ENCODE measurements at regions not wholly inside any gene's neighbourhood (a gene's known extent, or its start where the extent isn't known, plus 50 kb on each side); places are given as distances from the start of the nearest gene placed in this dataset.
A peak's percentile ranks its signal among the peaks of the same experiment; 100 is the strongest.

DNA sequence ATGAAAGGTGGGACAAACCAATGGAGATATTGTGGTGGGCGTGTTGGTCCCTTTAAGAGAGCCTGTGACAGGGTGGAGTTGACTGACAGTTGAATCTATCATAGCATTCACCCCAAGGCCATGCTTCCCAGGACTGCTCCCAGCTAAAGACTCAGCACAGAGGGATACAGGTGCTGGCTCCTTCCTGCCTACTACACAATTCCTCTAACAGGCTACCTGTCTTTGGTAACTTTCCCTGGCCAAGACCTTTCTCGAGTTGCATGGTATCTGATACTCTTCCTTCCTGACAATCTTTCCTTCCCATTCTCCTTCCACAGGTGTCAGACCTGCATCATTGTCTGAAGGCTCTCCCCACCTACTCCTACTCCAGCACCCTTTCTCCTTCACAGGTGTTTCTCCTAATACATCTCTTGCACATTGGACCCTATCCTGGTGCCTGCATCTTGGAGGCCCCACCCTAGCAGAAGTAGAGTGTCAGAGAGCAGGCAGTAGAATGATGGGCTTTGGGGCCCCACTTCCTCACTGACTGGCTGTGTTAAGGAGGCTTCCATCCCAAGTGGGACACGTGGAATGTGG, 120.7 kb upstream of the ALDH1B1 start:
- TF ChIP-seq, protein P1, sequence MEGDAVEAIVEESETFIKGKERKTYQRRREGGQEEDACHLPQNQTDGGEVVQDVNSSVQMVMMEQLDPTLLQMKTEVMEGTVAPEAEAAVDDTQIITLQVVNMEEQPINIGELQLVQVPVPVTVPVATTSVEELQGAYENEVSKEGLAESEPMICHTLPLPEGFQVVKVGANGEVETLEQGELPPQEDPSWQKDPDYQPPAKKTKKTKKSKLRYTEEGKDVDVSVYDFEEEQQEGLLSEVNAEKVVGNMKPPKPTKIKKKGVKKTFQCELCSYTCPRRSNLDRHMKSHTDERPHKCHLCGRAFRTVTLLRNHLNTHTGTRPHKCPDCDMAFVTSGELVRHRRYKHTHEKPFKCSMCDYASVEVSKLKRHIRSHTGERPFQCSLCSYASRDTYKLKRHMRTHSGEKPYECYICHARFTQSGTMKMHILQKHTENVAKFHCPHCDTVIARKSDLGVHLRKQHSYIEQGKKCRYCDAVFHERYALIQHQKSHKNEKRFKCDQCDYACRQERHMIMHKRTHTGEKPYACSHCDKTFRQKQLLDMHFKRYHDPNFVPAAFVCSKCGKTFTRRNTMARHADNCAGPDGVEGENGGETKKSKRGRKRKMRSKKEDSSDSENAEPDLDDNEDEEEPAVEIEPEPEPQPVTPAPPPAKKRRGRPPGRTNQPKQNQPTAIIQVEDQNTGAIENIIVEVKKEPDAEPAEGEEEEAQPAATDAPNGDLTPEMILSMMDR (conservative IDR thresholded peaks at IDR 0.05), result no peak
- H3K27ac ChIP-seq, result no peak overlapping the region

DNA sequence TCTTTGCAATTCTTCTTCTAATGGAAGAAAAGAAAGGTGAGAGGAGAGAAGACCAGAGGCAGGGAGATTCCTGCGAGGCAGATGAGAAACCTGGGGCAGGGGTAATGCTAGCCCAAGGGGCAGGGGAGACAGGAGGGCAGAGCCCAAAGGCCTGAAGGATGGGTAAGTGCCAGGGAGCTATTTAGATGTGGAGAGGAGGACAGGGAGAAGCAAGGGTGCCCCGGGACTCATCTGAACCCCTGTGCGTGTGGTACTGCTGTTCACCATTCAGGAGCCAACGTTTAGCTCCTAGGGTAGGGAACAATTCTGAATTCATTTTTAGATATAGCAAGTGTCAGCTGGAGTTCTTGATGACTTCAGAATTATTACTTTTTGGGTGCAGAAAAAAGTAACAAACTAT, 122.7 kb upstream of the ALDH1B1 start:
- TF ChIP-seq, protein P1 (conservative IDR thresholded peaks at IDR 0.05), result no peak
- H3K27ac ChIP-seq, result no peak overlapping the region

DNA sequence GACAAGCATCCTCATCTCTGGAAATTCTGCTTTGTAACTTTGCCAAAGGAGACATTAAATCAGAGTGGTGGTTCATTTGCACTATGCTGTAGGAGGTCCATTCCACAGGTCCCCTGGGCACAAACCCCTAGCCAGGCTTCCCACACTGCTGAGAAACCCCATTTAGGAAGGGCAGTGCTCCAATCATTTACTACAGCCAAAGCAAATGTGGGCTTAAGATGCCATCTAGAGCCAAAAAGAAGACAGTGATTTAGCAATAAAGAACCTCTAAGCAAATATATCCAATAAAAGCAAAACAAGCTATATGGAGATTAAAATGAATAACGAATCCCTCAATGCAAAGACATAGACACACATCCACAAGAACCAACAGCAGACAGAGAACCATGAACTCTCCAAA, 129.0 kb upstream of the ALDH1B1 start:
- H3K27ac ChIP-seq, result no peak overlapping the region
- TF ChIP-seq, protein P1 (conservative IDR thresholded peaks at IDR 0.05), result peak; percentile 78

DNA sequence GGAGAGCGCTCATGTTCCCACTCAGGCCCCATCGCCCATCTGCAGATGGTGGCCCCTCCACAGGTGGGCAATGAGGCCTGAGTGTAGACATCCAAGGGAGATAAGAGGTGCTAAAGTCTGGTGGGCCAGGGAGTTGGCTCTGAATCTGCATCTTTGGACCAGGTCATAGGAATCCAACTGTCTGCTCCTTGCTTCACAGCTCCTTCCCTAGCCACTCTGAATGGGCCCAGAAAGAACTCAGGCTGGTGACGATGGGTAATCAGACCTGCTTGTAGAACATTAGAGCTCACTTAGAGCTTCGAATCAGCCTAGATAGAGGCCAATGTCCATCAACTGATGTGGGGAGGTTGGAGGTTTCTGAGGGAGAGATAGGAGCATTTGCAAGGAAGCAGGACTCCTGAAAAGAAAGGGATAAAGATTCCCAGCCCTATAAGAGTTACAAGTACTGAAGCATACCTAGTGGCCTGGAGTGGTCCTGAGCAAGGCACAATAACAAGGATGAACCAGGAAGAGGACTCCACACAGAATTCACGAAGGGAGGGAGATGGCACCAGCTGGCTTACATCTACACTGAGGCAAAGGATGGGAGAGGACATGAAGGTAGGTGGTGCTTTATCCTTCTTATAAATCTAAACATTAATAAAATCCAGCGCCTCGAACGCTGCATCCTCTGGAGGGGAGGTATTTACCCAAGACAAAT, 132.8 kb upstream of the ALDH1B1 start:
- H3K27ac ChIP-seq, result no peak overlapping the region
- TF ChIP-seq, protein P1 (conservative IDR thresholded peaks at IDR 0.05), result no peak

DNA sequence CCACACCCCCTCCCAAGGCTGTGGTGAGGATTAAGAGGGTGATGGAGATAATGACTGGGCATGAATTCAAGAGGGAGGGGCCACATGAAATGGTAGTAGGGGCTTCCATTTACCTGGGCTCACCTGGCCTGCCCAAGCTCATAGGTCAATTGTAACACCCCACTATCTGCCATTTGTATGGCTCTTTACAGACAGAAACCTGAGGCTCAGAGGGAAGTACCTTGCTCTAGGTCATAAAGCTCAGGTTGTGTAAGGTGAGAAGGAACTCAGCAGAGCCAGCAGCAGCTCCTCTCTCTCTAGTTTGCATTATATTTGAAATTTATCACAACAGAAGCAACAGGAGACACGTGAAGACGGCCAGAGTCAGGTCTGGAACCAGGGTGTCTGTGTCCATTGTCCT, 133.4 kb upstream of the ALDH1B1 start:
- no peak overlapping the region for H3K27ac ChIP-seq
- TF ChIP-seq, protein P1 (conservative IDR thresholded peaks at IDR 0.05), result no peak

DNA sequence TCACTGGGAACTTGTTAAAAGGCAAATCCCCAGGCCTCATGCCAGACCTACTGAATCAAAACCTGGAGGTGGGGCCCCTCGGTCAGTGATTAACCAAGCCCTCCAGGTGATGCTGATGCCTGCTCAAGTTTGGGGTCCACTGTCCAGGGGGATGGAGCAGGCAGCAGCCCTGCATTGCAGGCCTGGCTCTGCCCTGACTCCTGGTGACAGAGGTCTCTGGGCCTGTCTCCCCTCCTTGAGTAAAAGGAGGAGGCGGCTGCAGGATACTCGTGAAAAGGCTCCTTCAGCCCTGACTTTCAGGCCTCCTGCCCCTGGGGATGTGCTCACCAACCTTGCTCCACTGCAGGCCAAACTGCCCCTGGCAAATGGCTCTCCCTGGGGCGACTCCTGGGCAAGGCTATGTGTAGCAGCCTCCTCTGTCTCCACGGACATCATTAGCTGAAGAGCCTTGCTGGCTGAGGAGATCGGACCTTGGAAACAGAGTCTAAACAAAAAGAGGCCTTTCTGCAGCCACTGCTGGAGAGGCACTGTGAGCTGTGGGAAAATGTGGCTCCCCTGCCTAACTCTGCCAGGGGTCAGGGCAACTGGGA, 134.8 kb upstream of the ALDH1B1 start:
- H3K27ac ChIP-seq, result no peak overlapping the region
- TF ChIP-seq, protein P1 (conservative IDR thresholded peaks at IDR 0.05), result no peak

DNA sequence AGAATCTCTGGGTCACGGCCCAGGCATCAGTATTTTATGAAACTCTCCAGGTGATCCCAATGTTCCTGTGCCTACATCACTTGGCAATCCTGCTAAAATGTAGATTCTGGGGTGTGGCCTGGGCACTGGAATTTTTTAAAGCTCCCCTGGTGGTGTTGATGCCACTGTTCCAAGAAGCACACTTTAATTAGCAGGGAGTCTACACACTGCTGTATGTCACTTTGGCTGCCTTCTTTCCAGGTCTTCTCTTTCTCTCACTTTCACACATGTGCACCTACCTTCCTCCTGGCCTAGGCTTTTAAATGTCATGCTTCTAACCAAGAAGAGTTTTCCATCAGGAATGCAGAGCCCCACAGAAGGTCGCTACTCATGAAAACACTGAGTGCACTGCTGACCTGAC, 136.0 kb upstream of the ALDH1B1 start:
- no peak overlapping the region for H3K27ac ChIP-seq
- TF ChIP-seq, protein P1 (conservative IDR thresholded peaks at IDR 0.05), result no peak
